IMR-90 (cell line): ENCODE measurements at regions not wholly inside any gene's neighbourhood (a gene's known extent, or its start where the extent isn't known, plus 50 kb on each side); places are given as distances from the start of the nearest gene placed in this dataset.

Experiments used
- ATAC-seq: fragments of 200-7000 bp; cut with Tn5 transposase; 2 replicates; pipeline ENCODE4 v1.9.1; 2020; ENCODE audit warnings: low read depth, mild to moderate bottlenecking, moderate library complexity
- BruUV-seq: library from RNA; stranded (reverse); fragments of 400-500 nt; replicated peaks from 2 replicates; lab custom pipeline; 2021; lab: Mats Ljungman, UMichigan
- CTCF ChIA-PET: fragments of 300-600 bp; formaldehyde crosslinking; extraction: SDS; loops from one replicate; lab custom pipeline; 2021; ENCODE audit warnings: antibody characterized with exemption; lab: Yijun Ruan, JAX
- POLR2A ChIA-PET: fragments of 300-600 bp; sonication (Branson Sonifier 250); formaldehyde crosslinking; loops from one replicate; lab custom pipeline; 2022; ENCODE audit warnings: antibody characterized with exemption; ENCODE audit not compliant: unreplicated experiment; lab: Charles Lee
- DNase-seq: peaks from one replicate; pipeline ENCODE4 v3.0.0; 2013
- H2AFZ ChIP-seq: replicated peaks from 2 replicates; pipeline ENCODE3; 2013; ENCODE audit warnings: low read length, mild to moderate bottlenecking; ENCODE audit not compliant: poor library complexity
- H2AK5ac ChIP-seq: 2 replicates; pipeline ENCODE4 v1.6.1; 2013; ENCODE audit warnings: low read depth, low read length, inconsistent platforms
- H2AK9ac ChIP-seq: replicated peaks from 2 replicates; pipeline ENCODE3; 2013; ENCODE audit warnings: mild to moderate bottlenecking, low read depth, low read length, moderate library complexity; ENCODE audit not compliant: poor library complexity
- H2BK120ac ChIP-seq: 2 replicates; pipeline ENCODE4 v1.6.1; 2013; ENCODE audit warnings: low read depth, low read length, inconsistent platforms
- H2BK15ac ChIP-seq: 3 replicates; pipeline ENCODE4 v1.6.1; 2013; ENCODE audit warnings: low read depth, low read length, inconsistent platforms
- H2BK20ac ChIP-seq: 2 replicates; pipeline ENCODE4 v1.6.1; 2013; ENCODE audit warnings: low read depth, mild to moderate bottlenecking, inconsistent platforms, low read length, moderate library complexity
- H2BK5ac ChIP-seq: 2 replicates; pipeline ENCODE4 v1.6.1; 2013; ENCODE audit warnings: mild to moderate bottlenecking, low read depth, low read length, inconsistent platforms; ENCODE audit not compliant: poor library complexity, severe bottlenecking
- H3K14ac ChIP-seq: replicated peaks from 2 replicates; pipeline ENCODE4 v1.6.1; 2013; ENCODE audit warnings: low read depth, low read length, inconsistent platforms
- H3K18ac ChIP-seq: 2 replicates; pipeline ENCODE4 v1.6.1; 2013; ENCODE audit warnings: low read depth, low read length, control low read depth
- H3K23ac ChIP-seq: 2 replicates; pipeline ENCODE4 v1.6.1; 2013; ENCODE audit warnings: low read depth, low read length, inconsistent platforms
- H3K27ac ChIP-seq: 2 replicates; pipeline ENCODE4 v1.5.1; 2013; ENCODE audit warnings: mild to moderate bottlenecking, control low read depth, low read length; ENCODE audit not compliant: insufficient read depth
- H3K27me3 ChIP-seq: 2 replicates; pipeline ENCODE4 v1.6.1; 2013; ENCODE audit warnings: low read length; ENCODE audit not compliant: control insufficient read depth, insufficient read depth
- H3K36me3 ChIP-seq: 2 replicates; pipeline ENCODE4 v1.6.1; 2013; ENCODE audit warnings: low read length, mixed read lengths; ENCODE audit not compliant: control insufficient read depth, insufficient read depth
- H3K4ac ChIP-seq: 2 replicates; pipeline ENCODE4 v1.6.1; 2013; ENCODE audit warnings: low read depth, low read length, inconsistent platforms
- H3K4me1 ChIP-seq: 2 replicates; pipeline ENCODE4 v1.6.1; 2013; ENCODE audit warnings: low read length, mixed read lengths; ENCODE audit not compliant: control insufficient read depth, insufficient read depth
- H3K4me2 ChIP-seq: 2 replicates; pipeline ENCODE4 v1.6.1; 2013; ENCODE audit warnings: low read depth, mild to moderate bottlenecking, control low read depth, low read length, moderate library complexity
- H3K4me3 ChIP-seq: 2 replicates; pipeline ENCODE4 v1.5.1; 2013; ENCODE audit warnings: low read depth, mild to moderate bottlenecking, control low read depth, low read length, moderate library complexity; ENCODE audit not compliant: insufficient read depth
- H3K56ac ChIP-seq: 2 replicates; pipeline ENCODE4 v1.6.1; 2013; ENCODE audit warnings: low read length, inconsistent platforms; ENCODE audit not compliant: insufficient read depth; ENCODE audit errors: extremely low read depth
- H3K79me1 ChIP-seq, 2 experiments: 2 replicates each; pipeline ENCODE4 v1.6.1; 2013; ENCODE audit warnings: low read length in 2 of 2, inconsistent platforms in 1 of 2, low read depth in 1 of 2
- H3K9ac ChIP-seq: 2 replicates; pipeline ENCODE4 v1.6.1; 2013; ENCODE audit warnings: low read depth, low read length, control low read depth
- H3K9me1 ChIP-seq: 2 replicates; pipeline ENCODE4 v1.6.1; 2013; ENCODE audit warnings: low read length, inconsistent platforms; ENCODE audit not compliant: insufficient read depth
- H3K9me3 ChIP-seq: 2 replicates; pipeline ENCODE4 v1.6.1; 2013; ENCODE audit warnings: low read length; ENCODE audit not compliant: control insufficient read depth, insufficient read depth
- H4K20me1 ChIP-seq: 2 replicates; pipeline ENCODE4 v1.6.1; 2013; ENCODE audit warnings: low read length, inconsistent platforms; ENCODE audit not compliant: insufficient read depth
- H4K5ac ChIP-seq: 2 replicates; pipeline ENCODE4 v1.6.1; 2013; ENCODE audit warnings: mild to moderate bottlenecking, low read depth, low read length, control low read depth
- H4K8ac ChIP-seq, 2 experiments: 2 replicates each; pipeline ENCODE4 v1.6.1; 2013; ENCODE audit warnings: low read depth in 2 of 2, low read length in 2 of 2, control low read depth in 1 of 2, inconsistent platforms in 1 of 2
- H4K91ac ChIP-seq: 2 replicates; pipeline ENCODE4 v1.6.1; 2013; ENCODE audit warnings: low read depth, low read length, inconsistent platforms; ENCODE audit not compliant: insufficient read depth
- BHLHE40 ChIP-seq: fragments of 150-350 bp; IDR thresholded peaks from 2 replicates; pipeline ENCODE4 v1.6.1; 2016; ENCODE audit warnings: mild to moderate bottlenecking, low read depth, low read length
- CEBPB ChIP-seq: IDR thresholded peaks from 2 replicates; pipeline ENCODE4 v1.6.1; 2012; ENCODE audit warnings: low read depth, low read length, improper control_type of control experiment
- CHD1 ChIP-seq: IDR thresholded peaks from 2 replicates; pipeline ENCODE4 v1.6.1; 2012; ENCODE audit warnings: low read depth, low read length, improper control_type of control experiment
- CTCF ChIP-seq: conservative IDR thresholded peaks from 2 replicates; pipeline ENCODE4 v1.5.1; 2012; ENCODE audit warnings: mild to moderate bottlenecking, low read depth, low read length, improper control_type of control experiment
- FOS ChIP-seq: fragments of 150-350 bp; IDR thresholded peaks from 2 replicates; pipeline ENCODE4 v1.6.1; 2016; ENCODE audit warnings: low read depth, low read length
- MAFK ChIP-seq: IDR thresholded peaks from 2 replicates; pipeline ENCODE4 v1.6.1; 2012; ENCODE audit warnings: low read depth, low read length, improper control_type of control experiment
- MXI1 ChIP-seq: IDR thresholded peaks from 2 replicates; pipeline ENCODE4 v1.6.1; 2012; ENCODE audit warnings: low read depth, mild to moderate bottlenecking, low read length, moderate library complexity, borderline replicate concordance
- NFE2L2 ChIP-seq: fragments of 150-350 bp; IDR thresholded peaks from 2 replicates; pipeline ENCODE4 v1.6.1; 2016; ENCODE audit warnings: low read depth, mild to moderate bottlenecking, low read length
- POLR2A ChIP-seq: IDR thresholded peaks from 2 replicates; pipeline ENCODE4 v1.6.1; 2012; ENCODE audit warnings: mild to moderate bottlenecking, low read depth, low read length
- RCOR1 ChIP-seq: IDR thresholded peaks from 2 replicates; pipeline ENCODE4 v1.6.1; 2012; ENCODE audit warnings: mild to moderate bottlenecking, low read length, improper control_type of control experiment; ENCODE audit not compliant: insufficient replicate concordance
- RFX5 ChIP-seq: IDR thresholded peaks from 2 replicates; pipeline ENCODE4 v1.8.0; 2012; ENCODE audit warnings: low read depth, mild to moderate bottlenecking, low read length, moderate library complexity
- SMC3 ChIP-seq: fragments of 150-350 bp; IDR thresholded peaks from 2 replicates; pipeline ENCODE4 v1.6.1; 2016; ENCODE audit warnings: low read depth, mild to moderate bottlenecking, antibody characterized with exemption, low read length, moderate library complexity
- USF2 ChIP-seq: fragments of 150-350 bp; IDR thresholded peaks from 2 replicates; pipeline ENCODE4 v1.6.1; 2017; ENCODE audit warnings: mild to moderate bottlenecking, antibody characterized with exemption, low read length, low read depth
- WGBS, 2 experiments: methylation state at CpG; one replicate each; pipeline versions ENCODE4 v1.1.5 to v1.1.7; 2013; ENCODE audit warnings: missing lambda C conversion rate in 2 of 2; ENCODE audit not compliant: insufficient read length in 1 of 2; ENCODE audit errors: extremely low coverage in 2 of 2; 5-methylcytosine and 5-hydroxymethylcytosine counted together
- dilution Hi-C: fragments of 300-500 bp; cut with HindIII; formaldehyde crosslinking; loops from one replicate; pipeline ENCODE4 v1.14.3; 2018; ENCODE audit warnings: low sequenced_read_pairs; ENCODE audit not compliant: unreplicated experiment
- in situ Hi-C: fragments of 300-500 bp; cut with MboI; formaldehyde crosslinking; loops from 3 replicates; pipeline ENCODE4 v1.14.3; 2019; ENCODE audit warnings: low sequenced_read_pairs, inconsistent platforms, mixed read lengths
- intact Hi-C: fragments of 100-400 bp; cut with micrococcal nuclease; formaldehyde crosslinking; loops from 2 replicates; pipeline ENCODE4 v1.10.0; 2022

- H2BK5ac ChIP-seq = no peak overlapping the region
- no peak overlapping the region for H3K4me3 ChIP-seq
- no TSS peak for BruUV-seq
- DNase-seq (no peak), ATAC-seq (no peak)
- no peak overlapping the region for H3K9ac ChIP-seq
- TF ChIP-seq CTCF (no peak), FOS (no peak), RFX5 (no peak), BHLHE40 (no peak), MAFK (no peak), NFE2L2 (no peak), RCOR1 (no peak), POLR2A (no peak), SMC3 (no peak), CEBPB (no peak), USF2 (no peak), MXI1 (no peak), CHD1 (no peak)
- dilution Hi-C loops (no loop called here), intact Hi-C loops (no loop called here), in situ Hi-C loops (no loop called here)
- H4K5ac ChIP-seq = no peak overlapping the region
- no peak overlapping the region for H3K14ac ChIP-seq
- H3K23ac ChIP-seq = no peak overlapping the region
- H3K27ac ChIP-seq = no peak overlapping the region
- WGBS, 2 experiments = no CpG with 5 or more reads among the region's 1 CpG
- no peaks in the 10 kb centered on the region for H3K9me3 ChIP-seq
- no peak overlapping the region for H2BK15ac ChIP-seq
- H3K4me1 ChIP-seq = no peaks in the 10 kb centered on the region
- H2BK20ac ChIP-seq = no peak overlapping the region
- no peak overlapping the region for H2AFZ ChIP-seq
- no peaks in the 10 kb centered on the region for H3K27me3 ChIP-seq
- H3K4me2 ChIP-seq = no peak overlapping the region
- H3K4ac ChIP-seq = no peak overlapping the region
- H3K56ac ChIP-seq = no peak overlapping the region
- H3K79me1 ChIP-seq = no peaks in the 10 kb centered on the region
- no peaks in the 10 kb centered on the region for H3K9me1 ChIP-seq
- no peaks in the 10 kb centered on the region for H4K20me1 ChIP-seq
- H2BK120ac ChIP-seq = no peak overlapping the region
- H2AK9ac ChIP-seq = no peak overlapping the region
- CTCF ChIA-PET = interaction anchor here (1.5 kb wide), 1 partner anchor 11 kb away, joined by 3 read pairs; no protein-coding TSS in a partner anchor
- POLR2A ChIA-PET = no interaction called here
- no peak overlapping the region for H3K18ac ChIP-seq
- H2AK5ac ChIP-seq = no peak overlapping the region
- no peaks in the 10 kb centered on the region for H3K36me3 ChIP-seq
- H4K91ac ChIP-seq = no peak overlapping the region
- H4K8ac ChIP-seq = no peak overlapping the region
Measured at GRCh38 chr1:200265104-200265503, 144.7 kb downstream of the ZNF281 start.
